DOHH2 (cell line): ENCODE measurements at regions not wholly inside any gene's neighbourhood (a gene's known extent, or its start where the extent isn't known, plus 50 kb on each side); places are given as distances from the start of the nearest gene placed in this dataset.

Experiments used
- CTCF ChIP-seq: fragments of 200-600 bp; sonication (generic); IDR thresholded peaks from one replicate; pipeline ENCODE4 v1.5.1; 2014; ENCODE audit warnings: antibody characterized with exemption, mild to moderate bottlenecking, low read depth, low read length; ENCODE audit not compliant: poor library complexity, severe bottlenecking
- EZH2phosphoT487 ChIP-seq: fragments of 200-600 bp; sonication (generic); IDR thresholded peaks from 2 replicates; pipeline ENCODE4 v1.6.1; 2017; ENCODE audit warnings: borderline replicate concordance, mild to moderate bottlenecking, antibody characterized with exemption, low read length, moderate library complexity, mixed read lengths

- TF ChIP-seq CTCF: no peak
- TF ChIP-seq EZH2phosphoT487: no peak
Observed at GRCh38 chr7:63014792-63015191, 983.9 kb upstream of the ZNF722 start.
